SJSA1 (cell line): ENCODE measurements at regions not wholly inside any gene's neighbourhood (a gene's known extent, or its start where the extent isn't known, plus 50 kb on each side); places are given as distances from the start of the nearest gene placed in this dataset.

Experiments
- DNase-seq, 2 experiments: peaks; one replicate each; pipeline ENCODE4 v3.0.0-alpha.2; 2015 to 2020; ENCODE audit warnings: low spot score in 2 of 2, low read depth in 1 of 2
- H3K27ac ChIP-seq: fragments of 250-450 bp; sonication (Bioruptor Pico); 2 replicates; pipeline ENCODE4 v1.5.1; 2020; ENCODE audit warnings: mild to moderate bottlenecking, moderate library complexity
- H3K27me3 ChIP-seq: fragments of 250-450 bp; sonication (Bioruptor Pico); replicated peaks from 2 replicates; pipeline ENCODE4 v1.5.1; 2020; ENCODE audit warnings: mild to moderate bottlenecking, moderate library complexity
- H3K36me3 ChIP-seq: fragments of 250-450 bp; sonication (Bioruptor Pico); 2 replicates; pipeline ENCODE4 v1.5.1; 2020; ENCODE audit warnings: mild to moderate bottlenecking
- H3K4me1 ChIP-seq: fragments of 250-450 bp; sonication (Bioruptor Pico); replicated peaks from 2 replicates; pipeline ENCODE4 v1.6.1; 2021; ENCODE audit warnings: mild to moderate bottlenecking
- H3K4me3 ChIP-seq: fragments of 250-450 bp; sonication (Bioruptor Pico); 2 replicates; pipeline ENCODE4 v1.5.1; 2020; ENCODE audit warnings: mild to moderate bottlenecking
- H3K9me3 ChIP-seq: fragments of 250-450 bp; sonication (Bioruptor Pico); replicated peaks from 2 replicates; pipeline ENCODE4 v1.5.1; 2020; ENCODE audit warnings: mild to moderate bottlenecking

- DNase-seq: no peak
- Histone ChIP-seq H3K27me3 (no peaks in the 10 kb centered on the region), H3K36me3 (no peaks in the 10 kb centered on the region), H3K4me3 (no peak overlapping the region), H3K9me3 (no peaks in the 10 kb centered on the region; the same call in 1 of the 2 replicates), H3K27ac (no peak overlapping the region), H3K4me1 (no peaks in the 10 kb centered on the region)
Measured at GRCh38 chr1:106678279-106679050, 378.0 kb upstream of the PRMT6 start.

GRCh38 chr1:106680216-106680615, 376.3 kb upstream of the PRMT6 start:
- H3K36me3 ChIP-seq: no peaks in the 10 kb centered on the region
- no peaks in the 10 kb centered on the region for H3K27me3 ChIP-seq
- no peak overlapping the region for H3K27ac ChIP-seq
- H3K4me3 ChIP-seq: no peak overlapping the region
- DNase-seq: no peak
- H3K9me3 ChIP-seq: no peaks in the 10 kb centered on the region; the same call in 1 of the 2 replicates
- H3K4me1 ChIP-seq: no peaks in the 10 kb centered on the region

GRCh38 chr1:106680776-106681344, 375.6 kb upstream of the PRMT6 start:
- Histone ChIP-seq H3K27ac (no peak overlapping the region), H3K27me3 (no peaks in the 10 kb centered on the region), H3K36me3 (no peaks in the 10 kb centered on the region), H3K9me3 (no peaks in the 10 kb centered on the region; the same call in 1 of the 2 replicates), H3K4me3 (no peak overlapping the region), H3K4me1 (no peaks in the 10 kb centered on the region)
- no peak for DNase-seq

- Histone ChIP-seq H3K27me3 (no peaks in the 10 kb centered on the region), H3K9me3 (no peaks in the 10 kb centered on the region), H3K4me3 (no peak overlapping the region), H3K27ac (no peak overlapping the region), H3K36me3 (no peaks in the 10 kb centered on the region), H3K4me1 (no peaks in the 10 kb centered on the region)
- DNase-seq: no peak
Measured at GRCh38 chr1:106681939-106682522, 374.4 kb upstream of the PRMT6 start.

- H3K4me3 ChIP-seq: no peak overlapping the region
- H3K27ac ChIP-seq: no peak overlapping the region
- H3K9me3 ChIP-seq: peaks cover 4% of the 10 kb centered on the region; the same call in 1 of the 2 replicates
- H3K27me3 ChIP-seq: no peaks in the 10 kb centered on the region
- no peak for DNase-seq
- no peaks in the 10 kb centered on the region for H3K4me1 ChIP-seq
- H3K36me3 ChIP-seq: no peaks in the 10 kb centered on the region
Measured at GRCh38 chr1:106688446-106688845, 368.0 kb upstream of the PRMT6 start.

- H3K27me3 ChIP-seq: no peaks in the 10 kb centered on the region
- H3K9me3 ChIP-seq: no peaks in the 10 kb centered on the region
- no peak for DNase-seq
- no peak overlapping the region for H3K27ac ChIP-seq
- H3K36me3 ChIP-seq: no peaks in the 10 kb centered on the region
- no peaks in the 10 kb centered on the region for H3K4me1 ChIP-seq
- no peak overlapping the region for H3K4me3 ChIP-seq
Measured at GRCh38 chr1:106698660-106699059, 357.8 kb upstream of the PRMT6 start.

- H3K9me3 ChIP-seq: no peaks in the 10 kb centered on the region
- no peaks in the 10 kb centered on the region for H3K4me1 ChIP-seq
- DNase-seq: no peak
- no peaks in the 10 kb centered on the region for H3K36me3 ChIP-seq
- no peaks in the 10 kb centered on the region for H3K27me3 ChIP-seq
- no peak overlapping the region for H3K4me3 ChIP-seq
- no peak overlapping the region for H3K27ac ChIP-seq
Measured at GRCh38 chr1:106699433-106699832, 357.0 kb upstream of the PRMT6 start.

GRCh38 chr1:106700211-106700610, 356.3 kb upstream of the PRMT6 start:
- no peaks in the 10 kb centered on the region; the same call in 1 of the 2 replicates for H3K27me3 ChIP-seq
- no peaks in the 10 kb centered on the region for H3K36me3 ChIP-seq
- H3K27ac ChIP-seq: no peak overlapping the region
- no peak for DNase-seq
- H3K4me1 ChIP-seq: no peaks in the 10 kb centered on the region
- H3K9me3 ChIP-seq: no peaks in the 10 kb centered on the region
- no peak overlapping the region for H3K4me3 ChIP-seq

GRCh38 chr1:106705971-106706370, 350.5 kb upstream of the PRMT6 start:
- Histone ChIP-seq H3K27me3 (peaks cover 2% of the 10 kb centered on the region; the same call in 1 of the 2 replicates), H3K27ac (no peak overlapping the region), H3K4me1 (no peaks in the 10 kb centered on the region), H3K4me3 (no peak overlapping the region), H3K9me3 (no peaks in the 10 kb centered on the region; the same call in 1 of the 2 replicates), H3K36me3 (no peaks in the 10 kb centered on the region)
- no peak for DNase-seq

- Histone ChIP-seq H3K4me3 (no peak overlapping the region), H3K4me1 (no peaks in the 10 kb centered on the region), H3K9me3 (no peaks in the 10 kb centered on the region), H3K27ac (no peak overlapping the region), H3K27me3 (no peaks in the 10 kb centered on the region), H3K36me3 (no peaks in the 10 kb centered on the region)
- DNase-seq: no peak
Measured at GRCh38 chr1:106717591-106717990, 338.9 kb upstream of the PRMT6 start.

- H3K36me3 ChIP-seq: no peaks in the 10 kb centered on the region
- no peak overlapping the region for H3K27ac ChIP-seq
- no peaks in the 10 kb centered on the region for H3K27me3 ChIP-seq
- no peaks in the 10 kb centered on the region for H3K9me3 ChIP-seq
- DNase-seq: no peak
- H3K4me3 ChIP-seq: no peak overlapping the region
- no peaks in the 10 kb centered on the region for H3K4me1 ChIP-seq
Measured at GRCh38 chr1:106721790-106722189, 334.7 kb upstream of the PRMT6 start.

- H3K27me3 ChIP-seq: no peaks in the 10 kb centered on the region
- H3K9me3 ChIP-seq: 0 out of 2 replicates have a peak, but pooled peaks cover 2% of the 10 kb centered on the region
- H3K4me3 ChIP-seq: no peak overlapping the region
- no peak overlapping the region for H3K27ac ChIP-seq
- DNase-seq: no peak
- no peaks in the 10 kb centered on the region for H3K4me1 ChIP-seq
- no peaks in the 10 kb centered on the region for H3K36me3 ChIP-seq
Measured at GRCh38 chr1:106722466-106722865, 334.0 kb upstream of the PRMT6 start.

GRCh38 chr1:106727171-106727570, 329.3 kb upstream of the PRMT6 start:
- no peak overlapping the region for H3K27ac ChIP-seq
- H3K27me3 ChIP-seq: no peaks in the 10 kb centered on the region
- H3K4me1 ChIP-seq: no peaks in the 10 kb centered on the region
- 0 out of 2 replicates have a peak, but pooled peaks cover 5% of the 10 kb centered on the region for H3K9me3 ChIP-seq
- no peaks in the 10 kb centered on the region for H3K36me3 ChIP-seq
- no peak for DNase-seq
- H3K4me3 ChIP-seq: no peak overlapping the region

GRCh38 chr1:106746448-106747085, 309.9 kb upstream of the PRMT6 start:
- Histone ChIP-seq H3K4me3 (no peak overlapping the region), H3K4me1 (no peaks in the 10 kb centered on the region), H3K27me3 (no peaks in the 10 kb centered on the region), H3K27ac (no peak overlapping the region), H3K36me3 (no peaks in the 10 kb centered on the region), H3K9me3 (no peaks in the 10 kb centered on the region; the same call in 1 of the 2 replicates)
- no peak for DNase-seq
